Esophagus muscularis mucosa (tissue), 4 donors: ENCODE measurements at regions not wholly inside any gene's neighbourhood (a gene's known extent, or its start where the extent isn't known, plus 50 kb on each side); places are given as distances from the start of the nearest gene placed in this dataset.

Experiments
- EP300 ChIP-seq: sonication (generic); formaldehyde crosslinking; IDR thresholded peaks from one replicate; pipeline ENCODE4 v1.6.1; 2017; ENCODE audit warnings: antibody characterized with exemption
- POLR2A ChIP-seq: fragments of 450-650 bp; IDR thresholded peaks from one replicate; pipeline ENCODE4 v1.6.1; 2017; ENCODE audit warnings: antibody characterized with exemption, moderate library complexity, mild to moderate bottlenecking, low read depth
- POLR2AphosphoS5 ChIP-seq, 2 donors: sonication (generic); formaldehyde crosslinking; IDR thresholded peaks; one replicate each; pipeline ENCODE4 v1.6.1; 2017; ENCODE audit warnings: antibody characterized with exemption in 2 of 2
- TF ChIP-seq, protein P1 (sequence below), 3 experiments: fragments of 200-600 bp in 2 of 3; fragments of 450-650 bp in 1 of 3; sonication (generic) in 2 of 3; IDR thresholded peaks; one replicate each; pipeline ENCODE4 v1.5.1; 2017 to 2019; ENCODE audit warnings: antibody characterized with exemption in 3 of 3, mild to moderate bottlenecking in 2 of 3, moderate library complexity in 1 of 3

DNA sequence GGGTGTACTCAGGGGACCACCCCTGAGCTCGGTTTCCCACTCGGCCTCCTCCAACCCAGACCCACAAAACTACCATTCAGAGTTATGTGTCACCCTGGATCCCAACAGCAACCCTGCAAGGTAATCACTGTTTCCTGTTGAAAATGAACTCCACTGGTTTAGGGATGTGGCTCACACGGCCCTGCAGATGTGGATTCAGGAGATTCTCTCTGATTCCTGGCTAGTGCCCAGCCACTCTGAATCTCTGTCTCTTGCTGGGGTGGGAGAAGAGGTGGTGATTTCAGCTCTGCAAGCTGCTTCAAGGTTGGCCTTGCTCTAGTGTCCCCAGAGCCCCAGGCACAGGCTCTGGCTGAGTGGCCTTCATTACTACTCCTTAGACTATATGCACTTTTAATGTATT lies 1231.6 kb downstream of the TBC1D22A start:
- TF ChIP-seq, protein P1, sequence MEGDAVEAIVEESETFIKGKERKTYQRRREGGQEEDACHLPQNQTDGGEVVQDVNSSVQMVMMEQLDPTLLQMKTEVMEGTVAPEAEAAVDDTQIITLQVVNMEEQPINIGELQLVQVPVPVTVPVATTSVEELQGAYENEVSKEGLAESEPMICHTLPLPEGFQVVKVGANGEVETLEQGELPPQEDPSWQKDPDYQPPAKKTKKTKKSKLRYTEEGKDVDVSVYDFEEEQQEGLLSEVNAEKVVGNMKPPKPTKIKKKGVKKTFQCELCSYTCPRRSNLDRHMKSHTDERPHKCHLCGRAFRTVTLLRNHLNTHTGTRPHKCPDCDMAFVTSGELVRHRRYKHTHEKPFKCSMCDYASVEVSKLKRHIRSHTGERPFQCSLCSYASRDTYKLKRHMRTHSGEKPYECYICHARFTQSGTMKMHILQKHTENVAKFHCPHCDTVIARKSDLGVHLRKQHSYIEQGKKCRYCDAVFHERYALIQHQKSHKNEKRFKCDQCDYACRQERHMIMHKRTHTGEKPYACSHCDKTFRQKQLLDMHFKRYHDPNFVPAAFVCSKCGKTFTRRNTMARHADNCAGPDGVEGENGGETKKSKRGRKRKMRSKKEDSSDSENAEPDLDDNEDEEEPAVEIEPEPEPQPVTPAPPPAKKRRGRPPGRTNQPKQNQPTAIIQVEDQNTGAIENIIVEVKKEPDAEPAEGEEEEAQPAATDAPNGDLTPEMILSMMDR (IDR thresholded peaks at IDR 0.05) = no peak
- TF ChIP-seq POLR2A (no peak), POLR2AphosphoS5 (IDR thresholded peaks at IDR 0.05) (no peak), EP300 (no peak)
